Dermis blood vessel endothelial cell (primary cell): ENCODE measurements at regions not wholly inside any gene's neighbourhood (a gene's known extent, or its start where the extent isn't known, plus 50 kb on each side); places are given as distances from the start of the nearest gene placed in this dataset.

Experiments used
- DNase-seq: peaks from one replicate; pipeline ENCODE4 v3.0.0; 2010

GRCh38 chr10:108169846-108170245 lies 1005.3 kb upstream of the SORCS1 start:
- DNase-seq: no peak

- DNase-seq: no peak
Observed at GRCh38 chr10:108167766-108168165, 1003.3 kb upstream of the SORCS1 start.

DNA sequence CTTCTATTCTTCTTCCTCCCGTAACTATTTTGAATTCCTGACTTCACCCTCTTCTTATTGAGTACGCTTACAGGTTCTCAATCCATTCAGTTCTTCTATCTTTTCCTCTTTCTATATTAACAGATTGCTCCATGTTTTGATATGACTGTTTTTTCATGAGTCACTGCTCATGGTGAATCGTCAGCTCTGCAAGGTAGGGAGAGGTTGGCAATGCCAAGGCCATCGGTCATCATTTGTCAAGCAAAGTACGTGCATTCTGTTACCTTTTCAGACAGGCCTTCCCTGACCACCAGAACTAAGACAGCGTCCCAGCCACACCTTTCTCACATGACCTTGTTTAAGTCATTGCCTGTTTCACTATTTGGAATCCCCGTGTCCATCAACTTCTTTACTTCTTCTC lies 1001.9 kb upstream of the SORCS1 start:
- no peak for DNase-seq

DNA sequence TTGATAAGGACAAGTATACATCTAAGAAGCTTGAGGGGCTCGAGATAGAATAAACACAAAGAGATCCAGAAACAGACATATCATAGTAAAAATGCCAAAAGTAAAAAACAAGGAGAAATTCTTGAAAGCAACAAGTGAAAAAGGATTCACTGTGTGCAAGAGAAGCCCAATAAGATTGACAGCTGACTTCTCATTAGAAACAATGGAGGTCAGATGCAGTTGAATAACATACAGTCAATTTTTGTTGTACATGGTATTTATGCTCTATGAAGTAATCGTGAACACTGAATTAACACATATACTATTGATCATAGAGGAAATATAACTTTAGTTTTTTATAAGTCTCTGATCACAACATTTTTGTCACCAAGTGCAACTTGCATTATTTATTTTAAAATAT lies 982.8 kb upstream of the SORCS1 start:
- DNase-seq: no peak

- DNase-seq: no peak
Observed at GRCh38 chr10:108141064-108141463, 976.6 kb upstream of the SORCS1 start.

GRCh38 chr10:108132303-108132702 lies 967.8 kb upstream of the SORCS1 start:
- DNase-seq: no peak

GRCh38 chr10:108130575-108130974 lies 966.1 kb upstream of the SORCS1 start:
- DNase-seq: no peak

- no peak for DNase-seq
Observed at GRCh38 chr10:108112218-108112617, 947.7 kb upstream of the SORCS1 start.

DNA sequence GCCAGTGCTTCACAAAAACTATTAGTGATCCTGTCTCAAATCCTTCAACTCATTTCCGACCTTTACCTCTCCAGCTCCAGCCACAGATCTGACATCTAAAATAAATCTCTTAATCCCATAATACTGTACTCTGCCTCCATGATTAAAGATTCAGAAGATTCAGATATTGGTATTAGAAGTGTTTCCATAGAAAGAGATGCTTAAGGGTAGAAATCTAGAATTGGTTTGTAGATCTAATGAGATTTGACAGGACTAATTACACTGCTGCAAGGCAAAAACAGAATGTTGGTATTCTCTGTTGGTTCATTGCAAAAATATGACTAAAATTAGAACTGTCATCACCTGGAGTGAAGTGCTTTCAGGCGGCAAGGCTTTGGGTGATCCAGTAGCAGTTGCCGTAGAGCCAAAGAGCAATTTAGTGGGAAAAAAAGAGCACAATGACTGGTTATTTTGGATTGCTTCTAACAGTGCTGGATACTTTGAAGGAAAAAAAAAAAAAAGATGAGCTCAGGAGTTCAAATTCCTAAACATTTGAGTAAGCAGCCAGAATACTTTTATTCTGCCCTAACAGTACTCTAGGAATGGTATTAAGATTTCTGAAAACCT lies 940.1 kb upstream of the SORCS1 start:
- no peak for DNase-seq

DNA sequence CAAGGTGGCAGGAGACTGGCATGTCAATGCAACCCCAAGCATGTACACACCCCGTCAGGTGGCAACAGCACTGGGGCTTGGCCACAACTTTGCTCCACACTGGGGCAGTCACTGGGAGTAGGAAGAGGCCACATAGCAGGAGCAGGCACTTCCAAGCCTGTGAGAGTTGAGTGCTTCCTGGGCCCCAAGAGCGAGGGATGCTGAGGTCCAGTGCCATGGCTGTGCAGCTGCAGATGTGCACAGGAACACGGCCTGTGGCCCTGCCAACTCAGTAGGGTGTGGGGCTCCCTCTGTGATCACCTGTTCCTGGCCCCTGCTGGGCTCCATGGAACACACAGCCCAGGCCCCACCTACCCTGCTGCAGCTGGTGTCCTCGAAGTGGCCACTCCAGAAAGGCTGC lies 932.8 kb upstream of the SORCS1 start:
- no peak for DNase-seq

GRCh38 chr10:108095932-108096925 lies 931.7 kb upstream of the SORCS1 start:
- no peak for DNase-seq

DNA sequence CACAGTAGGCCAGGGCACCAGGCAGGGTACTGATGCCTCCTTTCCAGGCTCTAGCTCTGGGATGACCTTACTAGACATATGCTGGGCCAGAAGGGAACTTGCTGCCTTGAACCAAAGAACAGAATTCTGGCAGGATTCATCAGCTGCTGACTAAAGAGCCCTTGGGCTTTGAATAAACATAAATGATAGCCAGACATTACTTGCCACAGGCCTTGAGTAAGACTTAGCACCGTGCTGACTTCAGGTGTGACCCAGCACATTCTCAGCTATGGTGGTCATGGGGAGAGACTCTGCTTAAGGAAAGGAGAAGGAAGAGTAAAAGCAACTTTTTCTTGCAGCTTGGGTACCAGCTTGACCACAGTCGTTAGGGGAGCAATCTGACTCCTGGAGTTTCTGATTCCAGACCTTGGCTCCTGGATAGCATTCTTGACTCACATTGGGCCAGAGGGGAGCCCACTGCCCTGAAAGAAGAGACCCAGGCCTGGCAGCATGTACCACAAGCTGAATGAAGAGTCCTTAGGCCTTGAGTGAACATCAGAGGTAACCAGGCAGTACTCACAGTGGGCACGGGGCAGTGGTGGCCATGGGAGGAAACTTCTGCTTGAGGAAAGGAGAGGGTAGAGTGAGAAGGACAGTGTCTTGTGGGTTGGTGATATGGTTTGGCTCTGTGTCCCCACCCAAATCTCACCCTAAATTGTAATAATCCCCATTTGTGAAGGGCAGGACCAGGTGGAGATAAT lies 926.1 kb upstream of the SORCS1 start:
- no peak for DNase-seq

- no peak for DNase-seq
Observed at GRCh38 chr10:108086502-108086901, 922.0 kb upstream of the SORCS1 start.

GRCh38 chr10:108082596-108082995 lies 918.1 kb upstream of the SORCS1 start:
- DNase-seq: no peak

GRCh38 chr10:108078263-108078662 lies 913.8 kb upstream of the SORCS1 start:
- no peak for DNase-seq

GRCh38 chr10:108072466-108072865 lies 908.0 kb upstream of the SORCS1 start:
- no peak for DNase-seq

DNA sequence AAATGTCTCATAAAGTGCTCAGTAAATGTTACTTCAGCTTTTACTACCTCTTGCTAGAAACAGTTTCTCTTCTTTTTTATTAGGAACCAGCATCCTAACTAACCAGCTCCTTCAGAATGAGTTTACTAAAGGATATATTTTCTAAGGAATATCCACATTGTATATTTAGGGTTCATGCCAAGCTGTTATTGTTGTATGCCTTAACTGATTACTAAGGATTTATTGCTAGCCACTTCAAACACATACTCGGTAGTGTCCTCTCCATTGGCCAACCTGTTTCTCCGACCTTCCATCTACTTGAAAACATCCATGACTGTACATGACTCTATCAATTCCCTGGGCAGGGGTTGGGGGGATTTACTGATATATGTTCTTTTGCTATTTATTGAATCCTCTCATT lies 906.3 kb upstream of the SORCS1 start:
- DNase-seq: no peak

DNA sequence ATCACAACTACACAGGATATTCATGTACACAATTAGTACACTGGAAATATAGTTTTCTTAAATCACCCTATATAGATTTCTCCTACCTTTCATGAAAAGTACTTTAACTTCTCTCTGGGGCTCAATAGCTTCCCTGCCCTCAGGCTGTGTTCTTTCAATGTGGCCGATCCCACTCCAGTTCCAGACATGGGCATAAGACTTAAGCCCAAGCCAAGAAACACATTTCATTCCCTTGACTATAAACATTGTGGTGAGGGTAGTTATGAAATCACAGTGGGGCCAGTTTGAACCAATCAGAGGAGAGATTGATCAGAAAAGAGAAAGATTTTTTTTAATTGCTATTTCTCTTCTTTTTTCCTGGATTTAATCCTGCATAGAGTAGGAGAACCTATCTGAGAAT lies 904.6 kb upstream of the SORCS1 start:
- DNase-seq: no peak

- no peak for DNase-seq
Observed at GRCh38 chr10:108064746-108065260, 900.3 kb upstream of the SORCS1 start.

GRCh38 chr10:108060246-108060645 lies 895.7 kb upstream of the SORCS1 start:
- no peak for DNase-seq

GRCh38 chr10:108055506-108055905 lies 891.0 kb upstream of the SORCS1 start:
- no peak for DNase-seq

- no peak for DNase-seq
Observed at GRCh38 chr10:108052981-108053380, 888.5 kb upstream of the SORCS1 start.

DNA sequence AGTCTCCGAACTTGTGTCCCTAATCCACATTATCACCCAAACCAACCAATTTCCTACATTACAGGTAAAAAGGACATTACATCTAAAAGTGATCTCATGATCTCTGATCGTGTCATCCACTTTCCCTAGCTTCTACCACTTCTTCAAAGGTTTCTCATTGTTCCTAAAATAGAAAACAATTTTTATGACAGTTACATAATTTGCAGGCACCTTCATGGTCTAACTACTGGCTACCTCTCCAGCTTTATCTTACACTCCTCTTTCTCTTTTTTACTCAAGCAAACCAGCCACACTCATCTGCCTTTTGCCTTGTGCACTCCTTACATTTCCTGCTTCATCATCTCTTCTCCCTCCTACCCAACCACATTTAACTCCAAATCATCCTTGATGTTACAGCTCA lies 886.7 kb upstream of the SORCS1 start:
- DNase-seq: no peak
